ENCODE measurements at regions not wholly inside any gene's neighbourhood (a gene's known extent, or its start where the extent isn't known, plus 50 kb on each side); places are given as distances from the start of the nearest gene placed in this dataset.

GRCh38 chr7:68203251-68203650 lies 1206.6 kb downstream of the TYW1 start:
- H3K4me3 ChIP-seq (ENCODE audit: low read depth, low read length): no peak overlapping the region
- POLR2A ChIA-PET: no interaction called here
- DNase-seq (ENCODE audit: low read depth, low spot score): no peak
- no peak for TF ChIP-seq CTCF (IDR thresholded peaks at IDR 0.05; ENCODE audit: insufficient read depth, low read length, missing control alignments)
- CTCF ChIA-PET: no interaction called here

- ChIA-PET POLR2A (interaction anchor here (0.6 kb wide), 1 partner anchor 29 kb away, joined by 3 read pairs; no protein-coding TSS in a partner anchor), CTCF (no interaction called here)
- no peak for TF ChIP-seq CTCF (IDR thresholded peaks at IDR 0.05; ENCODE audit: insufficient read depth, low read length, missing control alignments)
- DNase-seq (ENCODE audit: low read depth, low spot score): no peak
- no peak overlapping the region for H3K4me3 ChIP-seq (ENCODE audit: low read depth, low read length)
Measured at GRCh38 chr7:68205826-68206225, 1209.2 kb downstream of the TYW1 start.

- TF ChIP-seq CTCF (IDR thresholded peaks at IDR 0.05; ENCODE audit: insufficient read depth, low read length, missing control alignments): no peak
- no peak for DNase-seq (ENCODE audit: low read depth, low spot score)
- ChIA-PET POLR2A (no interaction called here), CTCF (no interaction called here)
- H3K4me3 ChIP-seq (ENCODE audit: low read depth, low read length): no peak overlapping the region
Measured at GRCh38 chr7:68206946-68207485, 1210.4 kb downstream of the TYW1 start.

- POLR2A ChIA-PET: no interaction called here
- DNase-seq (ENCODE audit: low read depth, low spot score): no peak
- no peak overlapping the region for H3K4me3 ChIP-seq (ENCODE audit: low read depth, low read length)
- CTCF ChIA-PET: no interaction called here
- TF ChIP-seq CTCF (IDR thresholded peaks at IDR 0.05; ENCODE audit: insufficient read depth, low read length, missing control alignments): no peak
Measured at GRCh38 chr7:68207676-68208075, 1211.0 kb downstream of the TYW1 start.

- ChIA-PET CTCF (no interaction called here), POLR2A (no interaction called here)
- DNase-seq (ENCODE audit: low read depth, low spot score): no peak
- no peak for TF ChIP-seq CTCF (IDR thresholded peaks at IDR 0.05; ENCODE audit: insufficient read depth, low read length, missing control alignments)
- H3K4me3 ChIP-seq (ENCODE audit: low read depth, low read length): no peak overlapping the region
Measured at GRCh38 chr7:68209486-68209885, 1212.9 kb downstream of the TYW1 start.

GRCh38 chr7:68213838-68214237 lies 1217.2 kb downstream of the TYW1 start:
- CTCF ChIA-PET: no interaction called here
- POLR2A ChIA-PET: no interaction called here
- no peak overlapping the region for H3K4me3 ChIP-seq (ENCODE audit: low read depth, low read length)
- no peak for TF ChIP-seq CTCF (IDR thresholded peaks at IDR 0.05; ENCODE audit: insufficient read depth, low read length, missing control alignments)
- DNase-seq (ENCODE audit: low read depth, low spot score): no peak
